GM12892 (cell line): ENCODE measurements at regions not wholly inside any gene's neighbourhood (a gene's known extent, or its start where the extent isn't known, plus 50 kb on each side); places are given as distances from the start of the nearest gene placed in this dataset.
"Not testable (repeated sequence)": the region's sequence is repeated elsewhere in the genome, so short reads cannot be mapped to it uniquely, and the experiment has no call there.

Source experiments
- DNase-seq: peaks from one replicate; pipeline ENCODE4 v3.0.0; 2011; ENCODE audit not compliant: insufficient read length
- FAIRE-seq: peaks from 2 replicates; lab custom pipeline; 2011; peaks lifted over from hg19 to GRCh38; lab: Jason Lieb, UNC
- POLR2A ChIP-seq: IDR thresholded peaks from 2 replicates; pipeline ENCODE4 v1.6.1; 2011; ENCODE audit warnings: low read depth, low read length, control low read depth
- POLR2AphosphoS5 ChIP-seq: IDR thresholded peaks from 2 replicates; pipeline ENCODE4 v1.6.1; 2011; ENCODE audit warnings: low read depth, low read length, control low read depth
- TAF1 ChIP-seq: IDR thresholded peaks from 2 replicates; pipeline ENCODE4 v1.6.1; 2011; ENCODE audit warnings: low read depth, mild to moderate bottlenecking, control low read depth, low read length, borderline replicate concordance

DNA sequence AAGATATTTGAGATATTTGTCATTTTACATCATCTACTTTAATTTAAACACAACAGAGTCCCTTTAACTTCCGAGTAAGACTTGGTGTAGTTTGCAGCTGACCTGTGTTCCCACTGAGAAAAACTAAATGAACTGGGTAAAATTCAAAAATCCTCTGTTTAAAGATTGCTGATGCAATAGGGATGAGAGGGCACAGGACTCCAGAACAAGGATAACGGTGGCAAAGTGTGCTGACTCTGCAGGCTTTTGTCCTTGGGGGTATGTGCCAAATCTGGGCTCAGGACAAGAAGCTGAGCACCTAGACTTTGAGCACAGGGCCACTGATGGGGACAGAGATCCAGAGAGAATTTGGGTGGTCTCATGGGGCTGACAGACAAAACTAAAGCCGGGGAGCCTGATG is 156.8 kb downstream of the CCDC71L start:
- DNase-seq = no peak
- TF ChIP-seq POLR2A = no peak
- no peak for TF ChIP-seq POLR2AphosphoS5
- TF ChIP-seq TAF1 = no peak
- no peak for FAIRE-seq

GRCh38 chr7:106503626-106504025 is 157.3 kb downstream of the CCDC71L start:
- TF ChIP-seq TAF1 (no peak), POLR2A (no peak)
- DNase-seq (no peak), FAIRE-seq (no peak)

- no peak for DNase-seq
- no peak for TF ChIP-seq TAF1
- TF ChIP-seq POLR2A = no peak
- no peak for TF ChIP-seq POLR2AphosphoS5
- FAIRE-seq = peak; percentile 54
Measured at GRCh38 chr7:106501605-106502580, 159.1 kb downstream of the CCDC71L start.

DNA sequence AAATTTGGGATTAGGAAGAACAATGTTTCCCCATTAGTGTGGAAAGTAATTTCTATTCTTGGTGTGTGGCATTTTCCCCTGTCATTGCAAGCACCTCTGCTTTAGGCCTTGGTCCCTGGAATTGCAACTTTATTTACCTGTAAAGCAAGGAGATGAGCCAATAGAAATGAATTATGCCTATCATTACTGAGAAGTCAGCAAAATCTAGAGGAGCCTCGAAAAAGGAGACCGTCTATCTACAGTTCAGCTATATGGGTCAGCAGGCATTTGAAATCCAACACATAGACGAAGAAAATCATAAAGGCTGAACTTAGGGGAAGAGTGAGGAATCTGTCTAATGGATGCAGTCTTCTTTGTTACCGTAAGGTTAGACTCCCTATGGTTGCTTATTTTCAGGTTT is 161.1 kb downstream of the CCDC71L start:
- FAIRE-seq = no peak
- TF ChIP-seq POLR2AphosphoS5 (no peak), POLR2A (no peak), TAF1 (no peak)
- no peak for DNase-seq

- not testable (repeated sequence) for FAIRE-seq
Measured at GRCh38 chr7:106498005-106498404, 163.0 kb downstream of the CCDC71L start.

GRCh38 chr7:106493041-106493731 is 167.8 kb downstream of the CCDC71L start:
- no peak for TF ChIP-seq POLR2AphosphoS5
- no peak for TF ChIP-seq POLR2A
- no peak for TF ChIP-seq TAF1
- FAIRE-seq (no peak), DNase-seq (no peak)

More at GRCh38 chr7:106498005-106498404, 163.0 kb downstream of the CCDC71L start:
- DNase-seq = not testable (repeated sequence)

DNA sequence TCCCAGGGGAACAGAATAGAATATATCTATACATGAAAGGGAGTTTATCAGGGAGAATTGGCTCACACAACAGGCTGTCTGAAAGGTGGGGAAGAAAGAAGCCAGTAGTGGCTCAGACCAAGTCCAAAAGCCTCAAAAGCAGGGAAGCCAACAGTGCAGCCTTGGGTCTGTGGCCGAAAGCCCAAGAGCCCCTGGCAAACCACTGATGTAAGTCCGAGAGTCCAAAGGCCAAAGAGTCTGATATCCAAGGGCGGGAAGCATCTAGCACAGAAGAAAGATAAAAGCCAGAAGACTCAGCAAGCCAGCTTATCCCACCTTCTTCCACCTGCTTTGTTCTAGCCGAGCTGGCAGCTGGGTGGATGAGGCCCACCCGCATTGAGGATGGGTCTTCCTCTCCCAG is 172.5 kb downstream of the CCDC71L start:
- no peak for TF ChIP-seq POLR2A
- TF ChIP-seq POLR2AphosphoS5 = no peak
- TF ChIP-seq TAF1 = no peak
- FAIRE-seq (no peak), DNase-seq (no peak)

GRCh38 chr7:106487892-106488291 is 173.1 kb downstream of the CCDC71L start:
- no peak for TF ChIP-seq POLR2A
- TF ChIP-seq POLR2AphosphoS5 = no peak
- TF ChIP-seq TAF1 = no peak
- no peak for FAIRE-seq
- DNase-seq = no peak

DNA sequence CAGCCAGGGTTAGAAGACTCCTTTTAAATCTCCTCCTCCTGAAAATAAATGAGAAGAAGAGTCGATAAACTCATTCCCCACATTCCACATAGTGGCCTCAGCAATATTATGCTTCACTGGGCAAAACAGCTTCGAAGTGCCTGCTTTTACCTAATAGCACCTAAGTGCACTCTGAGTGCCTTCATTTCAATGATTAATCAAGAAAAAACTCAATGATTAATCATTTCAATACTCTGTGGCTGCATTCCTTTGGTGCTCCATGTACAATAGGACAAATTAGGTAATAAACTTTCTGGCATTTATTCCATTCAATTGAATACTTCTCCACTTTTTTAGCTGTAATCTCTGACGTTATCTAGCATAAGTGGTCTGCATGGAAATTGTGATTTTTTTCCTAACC is 174.6 kb downstream of the CCDC71L start:
- FAIRE-seq (no peak), DNase-seq (no peak)
- TF ChIP-seq POLR2AphosphoS5 = no peak
- TF ChIP-seq TAF1 = no peak
- no peak for TF ChIP-seq POLR2A

DNA sequence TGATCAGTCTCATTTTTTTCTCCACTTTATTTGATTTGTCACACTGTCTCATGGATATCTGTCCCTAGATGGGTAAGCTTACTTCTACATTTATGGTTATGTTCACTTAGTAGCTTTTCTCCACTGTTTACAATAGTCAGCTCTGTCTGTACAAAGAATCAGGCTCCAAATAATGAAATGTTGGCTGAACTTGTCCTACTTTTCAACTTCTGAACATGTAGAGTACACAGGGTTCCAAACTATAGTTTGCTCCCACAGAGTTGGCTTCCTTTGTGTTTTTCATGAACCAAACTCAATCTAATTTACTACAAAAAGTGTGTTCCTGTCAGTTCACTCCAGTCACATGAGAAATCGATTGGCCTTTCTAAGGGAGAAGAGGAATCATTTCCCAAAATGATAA is 175.0 kb downstream of the CCDC71L start:
- no peak for FAIRE-seq

DNA sequence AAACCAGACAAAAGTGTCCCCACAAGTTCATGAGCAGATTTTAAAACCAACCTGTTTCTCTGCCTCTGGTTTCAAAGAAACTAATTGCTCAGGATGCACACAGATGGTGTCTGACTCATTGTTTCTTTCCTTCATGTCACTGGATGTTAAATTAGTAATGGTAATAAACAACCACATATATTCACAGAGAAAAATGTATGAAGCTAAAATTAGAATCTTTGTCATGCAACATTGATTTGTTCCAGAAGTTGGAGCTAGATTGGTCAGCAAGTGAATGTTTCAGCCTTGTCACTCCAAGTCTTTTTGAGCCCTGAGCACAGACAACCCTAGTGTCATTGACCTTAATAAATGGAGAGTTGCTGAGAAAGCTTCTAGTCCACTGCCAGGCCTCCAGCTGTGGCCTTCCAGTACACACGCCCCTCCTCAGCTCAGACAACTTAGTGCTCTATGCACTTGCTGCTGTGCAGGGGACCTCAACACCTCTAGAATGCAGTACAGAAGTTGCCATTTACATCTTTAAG is 175.9 kb downstream of the CCDC71L start:
- TF ChIP-seq TAF1 (no peak), POLR2A (no peak), POLR2AphosphoS5 (no peak)
- no peak for DNase-seq
- FAIRE-seq = peak; percentile 84

More for the DNA sequence above, 175.0 kb downstream of the CCDC71L start:
- TF ChIP-seq TAF1 = no peak
- TF ChIP-seq POLR2A = no peak
- TF ChIP-seq POLR2AphosphoS5 = no peak
- DNase-seq = no peak

- TF ChIP-seq POLR2AphosphoS5 (no peak), TAF1 (no peak), POLR2A (no peak)
- DNase-seq (no peak), FAIRE-seq (peak; percentile 27)
Measured at GRCh38 chr7:106484562-106484961, 176.4 kb downstream of the CCDC71L start.

DNA sequence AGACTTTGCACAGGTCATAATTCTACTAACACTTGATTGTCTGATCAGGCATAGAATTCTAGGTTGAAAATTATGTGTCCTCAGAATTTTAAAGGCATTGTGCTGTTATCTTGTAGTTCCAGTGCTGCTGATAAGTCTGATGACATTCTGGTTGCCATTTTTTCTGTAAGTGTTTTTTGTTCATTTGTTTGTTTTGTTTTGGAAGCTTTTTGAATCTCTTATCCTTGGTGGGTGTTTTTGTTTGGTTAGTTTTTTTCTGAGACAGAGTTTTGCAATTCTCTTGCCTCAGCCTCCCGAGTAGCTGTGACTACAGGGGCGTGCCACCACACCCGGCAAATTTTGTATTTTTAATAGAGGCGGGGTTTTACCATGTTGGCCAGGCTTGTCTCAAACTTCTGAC is 178.9 kb downstream of the CCDC71L start:
- FAIRE-seq (no peak), DNase-seq (no peak)
- TF ChIP-seq POLR2A (no peak), TAF1 (no peak), POLR2AphosphoS5 (no peak)

- TF ChIP-seq POLR2A = no peak
- TF ChIP-seq TAF1 = no peak
- no peak for TF ChIP-seq POLR2AphosphoS5
- FAIRE-seq (no peak), DNase-seq (no peak)
Measured at GRCh38 chr7:106480616-106481031, 180.3 kb downstream of the CCDC71L start.
